Osteoblast (primary cell): ENCODE measurements at regions not wholly inside any gene's neighbourhood (a gene's known extent, or its start where the extent isn't known, plus 50 kb on each side); places are given as distances from the start of the nearest gene placed in this dataset.

ENCODE experiments used
- DNase-seq: peaks from one replicate; pipeline ENCODE4 v3.0.0; 2011; ENCODE audit warnings: low spot score, mixed read lengths; ENCODE audit not compliant: insufficient read length; ENCODE audit errors: missing footprints
- H2AFZ ChIP-seq: 2 replicates; pipeline ENCODE4 v1.6.0; 2011; ENCODE audit warnings: mild to moderate bottlenecking, low read length
- H3K27ac ChIP-seq: 2 replicates; pipeline ENCODE4 v1.5.1; 2011; ENCODE audit warnings: mild to moderate bottlenecking, low read depth, low read length, moderate library complexity
- H3K27me3 ChIP-seq: 2 replicates; pipeline ENCODE4 v1.6.0; 2012; ENCODE audit warnings: mild to moderate bottlenecking, control low read depth, inconsistent platforms, low read length, moderate library complexity; ENCODE audit not compliant: insufficient read depth
- H3K36me3 ChIP-seq: 2 replicates; pipeline ENCODE4 v1.5.1; 2011; ENCODE audit warnings: mild to moderate bottlenecking, low read length, control low read depth, moderate library complexity; ENCODE audit not compliant: insufficient read depth
- H3K4me1 ChIP-seq: 2 replicates; pipeline ENCODE4 v1.5.1; 2011; ENCODE audit warnings: mild to moderate bottlenecking, low read length, control low read depth, moderate library complexity; ENCODE audit not compliant: insufficient read depth
- H3K4me2 ChIP-seq: 2 replicates; pipeline ENCODE4 v1.6.0; 2011; ENCODE audit warnings: mild to moderate bottlenecking, low read length; ENCODE audit not compliant: insufficient read depth
- H3K4me3 ChIP-seq: fragments of 200-600 bp; sonication (generic); 3 replicates; pipeline ENCODE4 v1.5.1; 2012; ENCODE audit warnings: mild to moderate bottlenecking, low read length, inconsistent platforms; ENCODE audit not compliant: insufficient read depth
- H3K79me2 ChIP-seq: 2 replicates; pipeline ENCODE4 v1.6.0; 2012; ENCODE audit warnings: mild to moderate bottlenecking, low read length, control low read depth, inconsistent platforms; ENCODE audit not compliant: insufficient read depth
- H3K9me3 ChIP-seq: 2 replicates; pipeline ENCODE4 v1.5.1; 2011; ENCODE audit warnings: low read depth, low read length, control low read depth
- H4K20me1 ChIP-seq: 2 replicates; pipeline ENCODE4 v1.6.0; 2012; ENCODE audit warnings: mild to moderate bottlenecking, low read length, control low read depth; ENCODE audit not compliant: insufficient read depth
- CTCF ChIP-seq: IDR thresholded peaks from 2 replicates; pipeline ENCODE4 v1.5.1; 2011; ENCODE audit warnings: mild to moderate bottlenecking, low read depth, low read length, moderate library complexity; ENCODE audit errors: extremely low read depth

GRCh38 chr2:138193416-138194213 lies 229.3 kb downstream of the HNMT start:
- no peak overlapping the region for H3K4me3 ChIP-seq
- H3K36me3 ChIP-seq: no peaks in the 10 kb centered on the region
- H2AFZ ChIP-seq: no peak overlapping the region
- DNase-seq: no peak
- H3K4me1 ChIP-seq: no peaks in the 10 kb centered on the region
- no peaks in the 10 kb centered on the region for H4K20me1 ChIP-seq
- no peak for TF ChIP-seq CTCF
- no peak overlapping the region for H3K27ac ChIP-seq
- H3K79me2 ChIP-seq: no peaks in the 10 kb centered on the region
- H3K9me3 ChIP-seq: no peaks in the 10 kb centered on the region
- no peak overlapping the region for H3K4me2 ChIP-seq
- H3K27me3 ChIP-seq: no peaks in the 10 kb centered on the region

GRCh38 chr2:138201286-138201685 lies 237.0 kb downstream of the HNMT start:
- no peak for DNase-seq
- H3K36me3 ChIP-seq: no peaks in the 10 kb centered on the region
- no peaks in the 10 kb centered on the region for H3K4me1 ChIP-seq
- H3K27ac ChIP-seq: no peak overlapping the region
- H2AFZ ChIP-seq: no peak overlapping the region
- no peaks in the 10 kb centered on the region for H3K9me3 ChIP-seq
- no peaks in the 10 kb centered on the region for H4K20me1 ChIP-seq
- H3K79me2 ChIP-seq: no peaks in the 10 kb centered on the region
- no peak for TF ChIP-seq CTCF
- H3K27me3 ChIP-seq: no peaks in the 10 kb centered on the region
- no peak overlapping the region for H3K4me3 ChIP-seq
- no peak overlapping the region for H3K4me2 ChIP-seq

- Histone ChIP-seq H3K79me2 (no peaks in the 10 kb centered on the region), H3K4me1 (no peaks in the 10 kb centered on the region), H2AFZ (no peak overlapping the region), H3K27me3 (no peaks in the 10 kb centered on the region), H4K20me1 (no peaks in the 10 kb centered on the region), H3K27ac (no peak overlapping the region), H3K4me3 (no peak overlapping the region), H3K4me2 (no peak overlapping the region), H3K9me3 (no peaks in the 10 kb centered on the region), H3K36me3 (no peaks in the 10 kb centered on the region)
- TF ChIP-seq CTCF: no peak
- DNase-seq: no peak
These were observed 238.5 kb downstream of the HNMT start for GRCh38 chr2:138202762-138203161.

GRCh38 chr2:138205281-138205680 lies 241.0 kb downstream of the HNMT start:
- Histone ChIP-seq H3K79me2 (no peaks in the 10 kb centered on the region), H2AFZ (no peak overlapping the region), H3K27ac (no peak overlapping the region), H3K36me3 (no peaks in the 10 kb centered on the region), H3K4me1 (no peaks in the 10 kb centered on the region), H3K4me2 (no peak overlapping the region), H4K20me1 (no peaks in the 10 kb centered on the region), H3K9me3 (no peaks in the 10 kb centered on the region), H3K4me3 (no peak overlapping the region), H3K27me3 (no peaks in the 10 kb centered on the region)
- no peak for TF ChIP-seq CTCF
- no peak for DNase-seq
